HepG2 (cell line): ENCODE measurements at regions not wholly inside any gene's neighbourhood (a gene's known extent, or its start where the extent isn't known, plus 50 kb on each side); places are given as distances from the start of the nearest gene placed in this dataset.

Source experiments
- ATAC-seq: fragments of 200-7000 bp; cut with Tn5 transposase; 3 replicates; pipeline ENCODE4 v1.9.1; 2020; ENCODE audit warnings: mild to moderate bottlenecking, moderate library complexity
- BruUV-seq: library from RNA; stranded (reverse); fragments of 400-500 nt; replicated peaks from 2 replicates; lab custom pipeline; 2021; lab: Mats Ljungman, UMichigan
- CTCF ChIA-PET: fragments of 300-600 bp; formaldehyde crosslinking; extraction: SDS; loops from one replicate; lab custom pipeline; 2021; ENCODE audit warnings: low total read pairs, inconsistent platforms, low intra/inter-chr PET ratio; lab: Yijun Ruan, JAX
- POLR2A ChIA-PET: fragments of 350-600 bp; sonication (Branson Sonifier 250); formaldehyde crosslinking; loops from one replicate; lab custom pipeline; 2020; ENCODE audit warnings: antibody characterized with exemption, inconsistent platforms; lab: Yijun Ruan, JAX
- DNase-seq: peaks from one replicate; pipeline ENCODE4 v3.0.0-alpha.2; 2015; ENCODE audit warnings: low spot score
- FAIRE-seq: peaks from 3 replicates; lab custom pipeline; 2011; peaks lifted over from hg19 to GRCh38; lab: Jason Lieb, UNC
- H2AFZ ChIP-seq: one replicate; pipeline ENCODE4 v1.6.1; 2011; ENCODE audit warnings: low read length, inconsistent platforms
- H3K27ac ChIP-seq: fragments of 300-600 bp; 3 replicates; pipeline ENCODE4 v1.8.0; 2011; ENCODE audit warnings: mixed run types, mild to moderate bottlenecking, mixed read lengths, low read length, inconsistent platforms; ENCODE audit not compliant: insufficient read depth; ENCODE audit errors: extremely low read length
- H3K27me3 ChIP-seq, 2 experiments: fragments of 200-600 bp in 1 of 2; 2 replicates in 1 of 2; 3 replicates in 1 of 2; pipeline versions ENCODE4 v1.6.0 to v1.8.0; 2011; ENCODE audit warnings: low read length in 2 of 2, mild to moderate bottlenecking in 2 of 2, moderate library complexity in 2 of 2, inconsistent platforms in 1 of 2; ENCODE audit not compliant: insufficient read depth in 2 of 2, control insufficient read depth in 1 of 2
- H3K36me3 ChIP-seq, 2 experiments: fragments of 200-600 bp in 1 of 2; replicated peaks in 1 of 2; 2 replicates in 1 of 2; 3 replicates in 1 of 2; pipeline versions ENCODE4 v1.5.1 to v1.8.0; 2011; ENCODE audit warnings: low read length in 2 of 2, inconsistent platforms in 1 of 2; ENCODE audit not compliant: insufficient read depth in 2 of 2, control insufficient read depth in 1 of 2
- H3K4me1 ChIP-seq: 2 replicates; pipeline ENCODE4 v1.5.1; 2012; ENCODE audit warnings: low read length, inconsistent platforms; ENCODE audit not compliant: insufficient read depth
- H3K4me2 ChIP-seq: 2 replicates; pipeline ENCODE4 v1.6.0; 2011; ENCODE audit warnings: low read depth, low read length, inconsistent platforms
- H3K4me3 ChIP-seq, 3 experiments: fragments of 200-600 bp in 1 of 3; sonication (generic), shearing (Covaris generic) in 1 of 3; replicated peaks in 1 of 3; 2 replicates each; pipeline ENCODE4 v1.5.1; 2011 to 2016; ENCODE audit warnings: low read length in 3 of 3, inconsistent platforms in 2 of 3, low read depth in 2 of 3, mild to moderate bottlenecking in 2 of 3, control low read depth in 1 of 3, mixed read lengths in 1 of 3; ENCODE audit not compliant: insufficient read depth in 1 of 3
- H3K79me2 ChIP-seq: one replicate; pipeline ENCODE4 v1.6.1; 2011; ENCODE audit warnings: low read length, inconsistent platforms; ENCODE audit not compliant: insufficient read depth
- H3K9ac ChIP-seq: 2 replicates; pipeline ENCODE4 v1.6.0; 2011; ENCODE audit warnings: mild to moderate bottlenecking, low read depth, low read length, inconsistent platforms; ENCODE audit not compliant: insufficient read depth
- H3K9me3 ChIP-seq: 2 replicates; pipeline ENCODE4 v1.5.1; 2012; ENCODE audit warnings: mild to moderate bottlenecking, low read length
- H4K20me1 ChIP-seq: 2 replicates; pipeline ENCODE4 v1.6.0; 2011; ENCODE audit warnings: inconsistent platforms, mild to moderate bottlenecking, low read length, moderate library complexity; ENCODE audit not compliant: insufficient read depth
- ATF7 ChIP-seq, 2 experiments: fragments of 450-650 bp in 1 of 2; sonication (generic) in 1 of 2; formaldehyde crosslinking in 1 of 2; IDR thresholded peaks; 2 replicates each; pipeline versions ENCODE4 v1.4.0 to v1.6.1; 2016 to 2020; ENCODE audit warnings: antibody characterized with exemption in 1 of 2, mild to moderate bottlenecking in 1 of 2, missing genetic modification reagents in 1 of 2
- HCFC1 ChIP-seq: fragments of 150-350 bp; IDR thresholded peaks from 2 replicates; pipeline ENCODE4 v1.6.1; 2014; ENCODE audit warnings: low read depth, low read length
- KDM4B ChIP-seq: sonication (generic); formaldehyde crosslinking; IDR thresholded peaks from 2 replicates; pipeline ENCODE4 v1.4.0; 2020; ENCODE audit warnings: missing genetic modification reagents
- ZFP36 ChIP-seq: fragments of 150-350 bp; IDR thresholded peaks from 2 replicates; pipeline ENCODE4 v1.6.1; 2018; ENCODE audit warnings: borderline replicate concordance, low read length, low read depth; ENCODE audit not compliant: partially characterized antibody
- ZNF10 ChIP-seq: sonication (generic); formaldehyde crosslinking; IDR thresholded peaks from 2 replicates; pipeline ENCODE4 v1.4.0; 2020; ENCODE audit warnings: mild to moderate bottlenecking, low read depth, missing genetic modification reagents, borderline replicate concordance
- ZNF12 ChIP-seq: sonication (generic); formaldehyde crosslinking; IDR thresholded peaks from 2 replicates; pipeline ENCODE4 v1.5.0; 2020; ENCODE audit warnings: missing genetic modification reagents
- ZNF660 ChIP-seq: sonication (generic); formaldehyde crosslinking; IDR thresholded peaks from 2 replicates; pipeline ENCODE4 v1.5.1; 2020; ENCODE audit warnings: mild to moderate bottlenecking, low read depth, missing genetic modification reagents, borderline replicate concordance
- ZNF672 ChIP-seq: sonication (generic); formaldehyde crosslinking; IDR thresholded peaks from 2 replicates; pipeline ENCODE4 v1.8.1; 2022; ENCODE audit warnings: missing genetic modification reagents
- WGBS: methylation state at CpG from one replicate; pipeline ENCODE4 v1.1.6; 2017; ENCODE audit warnings: low lambda C conversion rate; 5-methylcytosine and 5-hydroxymethylcytosine counted together
- in situ Hi-C: cut with HindIII; loops from 2 replicates; pipeline ENCODE4 v1.10.0; 2017; ENCODE audit warnings: low pct_unique_long_range_greater_than_20kb; ENCODE audit not compliant: extremely low pct_ligation_motif_present
- intact Hi-C: fragments of 100-400 bp; cut with micrococcal nuclease; formaldehyde crosslinking; loops from one replicate; pipeline ENCODE4 v1.10.0; 2022; ENCODE audit not compliant: unreplicated experiment
- TF ChIP-seq, protein P1 (sequence below): sonication (generic); formaldehyde crosslinking; IDR thresholded peaks from 2 replicates; pipeline ENCODE4 v1.8.0; 2022; ENCODE audit warnings: missing genetic modification reagents, mild to moderate bottlenecking, moderate library complexity, borderline replicate concordance
- TF ChIP-seq, protein P2 (sequence below): sonication (generic); formaldehyde crosslinking; IDR thresholded peaks from 2 replicates; pipeline ENCODE4 v1.4.0; 2020; ENCODE audit warnings: mild to moderate bottlenecking, low read depth, missing genetic modification reagents
- TF ChIP-seq, protein P3 (sequence below): sonication (generic); formaldehyde crosslinking; IDR thresholded peaks from 2 replicates; pipeline ENCODE4 v1.5.1; 2020; ENCODE audit warnings: missing genetic modification reagents, mild to moderate bottlenecking, borderline replicate concordance

DNA sequence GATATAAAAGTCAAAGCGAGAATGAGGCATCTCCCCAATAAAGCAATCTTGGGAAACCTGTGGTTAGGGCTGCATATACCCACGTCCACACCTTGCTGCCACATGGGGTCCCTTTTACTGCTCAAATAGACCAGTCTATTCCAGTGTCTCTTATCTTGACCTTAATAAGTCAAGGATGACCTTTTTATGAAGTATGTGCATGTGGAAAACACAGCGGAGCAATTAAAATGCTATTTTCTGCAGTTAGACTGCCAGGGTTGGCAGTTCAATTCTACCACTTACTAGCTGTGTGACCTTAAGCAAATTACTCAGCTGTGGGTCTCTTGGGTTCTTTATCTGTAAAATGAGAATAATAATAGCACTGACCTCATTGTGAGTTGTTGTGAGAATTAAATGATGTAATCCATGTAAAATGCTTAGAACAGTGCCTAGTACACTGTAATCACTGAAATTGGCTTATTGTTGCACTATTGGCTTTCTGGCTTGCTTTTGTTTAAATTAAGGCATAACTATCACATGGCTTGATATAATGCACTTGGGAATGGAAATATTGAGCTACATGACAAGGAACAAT is 67.8 kb upstream of the HSPB3 start:
- in situ Hi-C loops (no loop called here), intact Hi-C loops (no loop called here)
- 29% methylated on average over 3 of the region's 3 CpGs for WGBS
- no peaks in the 10 kb centered on the region for H3K79me2 ChIP-seq
- H2AFZ ChIP-seq = no peak overlapping the region
- no peaks in the 10 kb centered on the region for H3K27me3 ChIP-seq
- DNase-seq (no peak), FAIRE-seq (no peak), ATAC-seq (no peak)
- no peaks in the 10 kb centered on the region for H3K4me1 ChIP-seq
- CTCF ChIA-PET = no interaction called here
- no peaks in the 10 kb centered on the region for H3K9me3 ChIP-seq
- POLR2A ChIA-PET = no interaction called here
- BruUV-seq = no TSS peak
- no peaks in the 10 kb centered on the region for H3K36me3 ChIP-seq
- no peaks in the 10 kb centered on the region for H4K20me1 ChIP-seq
- no peak overlapping the region for H3K27ac ChIP-seq
- no peak overlapping the region for H3K9ac ChIP-seq
- no peak for TF ChIP-seq HCFC1
- no peak for TF ChIP-seq KDM4B (CRISPR knock-in tag)
- TF ChIP-seq ATF7 (IDR thresholded peaks at IDR 0.05) = peak; percentile 32; the same call in 1 of the 2 replicates
- no peak for TF ChIP-seq ATF7 (CRISPR knock-in tag; IDR thresholded peaks at IDR 0.05)
- no peak overlapping the region for H3K4me3 ChIP-seq
- no peak overlapping the region for H3K4me2 ChIP-seq

DNA sequence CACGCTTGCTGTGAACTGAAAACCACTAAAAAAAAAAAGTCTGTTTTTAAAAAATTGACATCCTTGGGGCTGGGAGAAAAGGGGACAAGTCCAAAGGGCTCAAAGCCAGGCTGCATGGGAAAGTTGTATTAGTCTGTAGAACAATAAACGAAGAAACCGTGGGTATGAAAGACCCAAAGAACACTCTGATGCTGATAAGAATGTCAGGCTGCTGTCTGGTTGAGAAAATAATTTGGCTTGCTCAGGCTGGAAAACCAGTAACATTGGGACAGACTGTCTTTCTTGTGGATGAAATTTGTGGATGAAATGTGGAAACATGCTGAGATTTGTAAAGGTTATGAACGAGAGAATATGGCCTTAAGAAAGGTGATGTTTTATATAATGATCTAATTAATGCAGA is 68.5 kb upstream of the HSPB3 start:
- CTCF ChIA-PET = no interaction called here
- WGBS = 11% methylated on average over 4 of the region's 4 CpGs
- in situ Hi-C loops = no loop called here
- TF ChIP-seq, protein P1, sequence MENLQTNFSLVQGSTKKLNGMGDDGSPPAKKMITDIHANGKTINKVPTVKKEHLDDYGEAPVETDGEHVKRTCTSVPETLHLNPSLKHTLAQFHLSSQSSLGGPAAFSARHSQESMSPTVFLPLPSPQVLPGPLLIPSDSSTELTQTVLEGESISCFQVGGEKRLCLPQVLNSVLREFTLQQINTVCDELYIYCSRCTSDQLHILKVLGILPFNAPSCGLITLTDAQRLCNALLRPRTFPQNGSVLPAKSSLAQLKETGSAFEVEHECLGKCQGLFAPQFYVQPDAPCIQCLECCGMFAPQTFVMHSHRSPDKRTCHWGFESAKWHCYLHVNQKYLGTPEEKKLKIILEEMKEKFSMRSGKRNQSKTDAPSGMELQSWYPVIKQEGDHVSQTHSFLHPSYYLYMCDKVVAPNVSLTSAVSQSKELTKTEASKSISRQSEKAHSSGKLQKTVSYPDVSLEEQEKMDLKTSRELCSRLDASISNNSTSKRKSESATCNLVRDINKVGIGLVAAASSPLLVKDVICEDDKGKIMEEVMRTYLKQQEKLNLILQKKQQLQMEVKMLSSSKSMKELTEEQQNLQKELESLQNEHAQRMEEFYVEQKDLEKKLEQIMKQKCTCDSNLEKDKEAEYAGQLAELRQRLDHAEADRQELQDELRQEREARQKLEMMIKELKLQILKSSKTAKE (CRISPR knock-in tag) = no peak
- no peak for TF ChIP-seq ZNF12 (CRISPR knock-in tag)
- TF ChIP-seq, protein P2, sequence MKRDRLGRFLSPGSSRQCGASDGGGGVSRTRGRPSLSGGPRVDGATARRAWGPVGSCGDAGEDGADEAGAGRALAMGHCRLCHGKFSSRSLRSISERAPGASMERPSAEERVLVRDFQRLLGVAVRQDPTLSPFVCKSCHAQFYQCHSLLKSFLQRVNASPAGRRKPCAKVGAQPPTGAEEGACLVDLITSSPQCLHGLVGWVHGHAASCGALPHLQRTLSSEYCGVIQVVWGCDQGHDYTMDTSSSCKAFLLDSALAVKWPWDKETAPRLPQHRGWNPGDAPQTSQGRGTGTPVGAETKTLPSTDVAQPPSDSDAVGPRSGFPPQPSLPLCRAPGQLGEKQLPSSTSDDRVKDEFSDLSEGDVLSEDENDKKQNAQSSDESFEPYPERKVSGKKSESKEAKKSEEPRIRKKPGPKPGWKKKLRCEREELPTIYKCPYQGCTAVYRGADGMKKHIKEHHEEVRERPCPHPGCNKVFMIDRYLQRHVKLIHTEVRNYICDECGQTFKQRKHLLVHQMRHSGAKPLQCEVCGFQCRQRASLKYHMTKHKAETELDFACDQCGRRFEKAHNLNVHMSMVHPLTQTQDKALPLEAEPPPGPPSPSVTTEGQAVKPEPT (CRISPR knock-in tag) = no peak
- TF ChIP-seq ZNF660 (CRISPR knock-in tag) = no peak
- TF ChIP-seq ZFP36 = no peak
- TF ChIP-seq ZNF10 (CRISPR knock-in tag) = no peak
- no peak for TF ChIP-seq ZNF672 (CRISPR knock-in tag)
- TF ChIP-seq, protein P3, sequence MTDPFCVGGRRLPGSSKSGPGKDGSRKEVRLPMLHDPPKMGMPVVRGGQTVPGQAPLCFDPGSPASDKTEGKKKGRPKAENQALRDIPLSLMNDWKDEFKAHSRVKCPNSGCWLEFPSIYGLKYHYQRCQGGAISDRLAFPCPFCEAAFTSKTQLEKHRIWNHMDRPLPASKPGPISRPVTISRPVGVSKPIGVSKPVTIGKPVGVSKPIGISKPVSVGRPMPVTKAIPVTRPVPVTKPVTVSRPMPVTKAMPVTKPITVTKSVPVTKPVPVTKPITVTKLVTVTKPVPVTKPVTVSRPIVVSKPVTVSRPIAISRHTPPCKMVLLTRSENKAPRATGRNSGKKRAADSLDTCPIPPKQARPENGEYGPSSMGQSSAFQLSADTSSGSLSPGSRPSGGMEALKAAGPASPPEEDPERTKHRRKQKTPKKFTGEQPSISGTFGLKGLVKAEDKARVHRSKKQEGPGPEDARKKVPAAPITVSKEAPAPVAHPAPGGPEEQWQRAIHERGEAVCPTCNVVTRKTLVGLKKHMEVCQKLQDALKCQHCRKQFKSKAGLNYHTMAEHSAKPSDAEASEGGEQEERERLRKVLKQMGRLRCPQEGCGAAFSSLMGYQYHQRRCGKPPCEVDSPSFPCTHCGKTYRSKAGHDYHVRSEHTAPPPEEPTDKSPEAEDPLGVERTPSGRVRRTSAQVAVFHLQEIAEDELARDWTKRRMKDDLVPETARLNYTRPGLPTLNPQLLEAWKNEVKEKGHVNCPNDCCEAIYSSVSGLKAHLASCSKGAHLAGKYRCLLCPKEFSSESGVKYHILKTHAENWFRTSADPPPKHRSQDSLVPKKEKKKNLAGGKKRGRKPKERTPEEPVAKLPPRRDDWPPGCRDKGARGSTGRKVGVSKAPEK (CRISPR knock-in tag) = no peak

More for the DNA sequence above, 68.5 kb upstream of the HSPB3 start:
- intact Hi-C loops = no loop called here
- Histone ChIP-seq H4K20me1 (no peaks in the 10 kb centered on the region), H2AFZ (no peak overlapping the region), H3K9me3 (no peaks in the 10 kb centered on the region), H3K4me2 (no peak overlapping the region), H3K36me3 (no peaks in the 10 kb centered on the region), H3K27ac (no peak overlapping the region), H3K27me3 (no peaks in the 10 kb centered on the region), H3K9ac (no peak overlapping the region), H3K79me2 (no peaks in the 10 kb centered on the region), H3K4me1 (no peaks in the 10 kb centered on the region), H3K4me3 (no peak overlapping the region)
- DNase-seq (no peak), ATAC-seq (no peak), FAIRE-seq (no peak)
- BruUV-seq = no TSS peak
- POLR2A ChIA-PET = no interaction called here
